Right atrium auricular region (tissue), 2 donors: ENCODE measurements at regions not wholly inside any gene's neighbourhood (a gene's known extent, or its start where the extent isn't known, plus 50 kb on each side); places are given as distances from the start of the nearest gene placed in this dataset.

Experiments
- DNase-seq: peaks from one replicate; pipeline ENCODE4 v3.0.0-alpha.2; 2019; ENCODE audit warnings: low spot score
- H3K27ac ChIP-seq, 2 donors: fragments of 200-600 bp; sonication (generic); 1 replicate in 1 of 2; 2 replicates in 1 of 2; pipeline ENCODE4 v1.5.1; 2016 to 2019
- H3K27me3 ChIP-seq, 2 donors: fragments of 200-600 bp; sonication (generic); one replicate each; pipeline versions ENCODE4 v1.5.1 to v1.6.0; 2017 to 2019
- H3K36me3 ChIP-seq: fragments of 200-600 bp; sonication (generic); one replicate; pipeline ENCODE4 v1.5.1; 2016
- H3K4me1 ChIP-seq, 2 donors: fragments of 200-600 bp; sonication (generic); one replicate each; pipeline versions ENCODE4 v1.5.1 to v1.6.0; 2017 to 2019
- H3K4me3 ChIP-seq, 2 donors: fragments of 200-600 bp; sonication (generic); 1 replicate in 1 of 2; 2 replicates in 1 of 2; pipeline ENCODE4 v1.5.1; 2017 to 2019; ENCODE audit warnings: mild to moderate bottlenecking in 1 of 2, moderate library complexity in 1 of 2
- H3K9me3 ChIP-seq, 2 donors: fragments of 200-600 bp; sonication (generic); one replicate each; pipeline ENCODE4 v1.5.1; 2019
- CTCF ChIP-seq, 2 donors: fragments of 200-600 bp; sonication (generic); IDR thresholded peaks; one replicate each; pipeline ENCODE4 v1.5.1; 2019; ENCODE audit warnings: antibody characterized with exemption in 2 of 2

DNA sequence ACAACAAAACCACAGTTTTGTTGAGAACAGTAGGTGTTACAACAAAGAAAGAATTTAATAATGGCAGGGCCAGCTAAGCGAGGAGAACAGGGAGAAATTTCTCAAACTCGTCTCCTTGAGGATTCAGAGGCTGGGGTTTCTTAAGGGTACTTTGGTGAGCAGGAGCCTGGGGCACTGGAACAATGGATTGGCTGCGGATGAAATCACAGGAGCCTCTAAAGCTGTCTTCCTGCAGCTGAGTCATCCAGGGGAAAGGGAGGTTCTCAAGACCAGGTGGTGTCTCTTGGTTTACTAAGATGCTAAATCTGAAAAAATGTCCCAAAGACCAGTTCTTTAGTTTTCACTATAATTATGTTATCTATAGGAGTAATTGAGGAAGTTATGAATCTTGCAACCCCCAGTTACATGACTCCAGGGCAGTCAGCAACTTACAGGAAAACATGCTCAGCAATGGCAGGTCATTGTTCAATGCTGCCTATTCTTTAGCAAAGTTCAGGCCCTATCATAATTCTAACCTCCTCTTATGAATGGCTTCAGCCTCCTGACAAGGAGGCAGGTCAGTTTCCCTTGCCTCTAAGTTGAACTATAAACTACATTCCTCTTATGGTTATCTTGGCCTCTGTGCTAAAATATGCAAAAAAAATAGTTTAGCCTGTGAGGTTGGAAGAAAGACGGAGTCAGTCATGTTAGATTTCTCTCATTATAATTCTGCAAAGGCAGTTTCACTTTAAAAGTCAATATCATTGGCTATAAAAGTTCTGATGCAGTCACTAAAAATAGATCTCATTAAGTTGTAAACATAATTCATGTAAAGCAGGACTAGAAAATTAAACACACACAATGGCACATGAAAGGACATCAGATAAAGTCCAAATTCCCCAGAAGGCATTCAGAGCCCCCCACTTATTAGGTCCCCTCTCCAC lies 63.3 kb upstream of the CKS2 start:
- Histone ChIP-seq H3K4me3 (no peak overlapping the region), H3K36me3 (no peaks in the 10 kb centered on the region), H3K4me1 (no peaks in the 10 kb centered on the region), H3K9me3 (no peaks in the 10 kb centered on the region), H3K27ac (no peak overlapping the region), H3K27me3 (no peaks in the 10 kb centered on the region)
- TF ChIP-seq CTCF (IDR thresholded peaks at IDR 0.05) = no peak
- no peak for DNase-seq

GRCh38 chr9:89249001-89249400 lies 62.0 kb upstream of the CKS2 start:
- H3K4me1 ChIP-seq = no peaks in the 10 kb centered on the region
- no peak overlapping the region for H3K4me3 ChIP-seq
- H3K9me3 ChIP-seq = no peaks in the 10 kb centered on the region
- H3K27me3 ChIP-seq = no peaks in the 10 kb centered on the region
- no peak overlapping the region for H3K27ac ChIP-seq
- H3K36me3 ChIP-seq = no peaks in the 10 kb centered on the region
- no peak for DNase-seq
- no peak for TF ChIP-seq CTCF (IDR thresholded peaks at IDR 0.05)

DNA sequence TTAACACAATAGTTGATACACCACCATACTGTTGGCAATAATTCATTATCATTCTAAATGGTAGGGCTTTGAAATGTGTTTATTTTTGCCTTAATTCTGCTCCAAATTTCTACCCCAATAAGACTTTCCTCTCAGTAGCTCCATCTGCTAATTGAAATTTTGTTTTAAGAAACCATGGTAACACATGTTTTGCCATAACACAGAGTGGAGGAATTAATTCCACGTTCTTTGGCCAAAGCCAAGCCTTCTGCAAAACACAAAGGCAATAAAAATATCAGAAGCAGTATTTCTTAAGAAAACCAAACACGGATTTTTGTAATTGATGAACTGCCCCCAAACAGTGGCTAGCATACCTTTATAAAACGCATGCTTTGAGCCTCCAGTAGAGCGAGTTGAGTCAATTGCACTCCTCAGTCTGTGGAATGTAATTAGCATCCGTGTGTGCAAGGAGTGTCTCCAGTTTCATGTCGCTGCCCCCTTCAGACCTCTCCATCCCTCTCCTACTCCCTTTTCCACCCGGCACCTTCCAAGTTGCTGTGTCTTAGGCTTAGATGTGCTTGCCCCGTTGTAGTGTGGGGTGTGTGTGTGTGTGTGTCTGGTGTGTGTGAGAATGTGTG lies 58.2 kb upstream of the CKS2 start:
- H3K27me3 ChIP-seq = no peaks in the 10 kb centered on the region
- H3K4me1 ChIP-seq = no peaks in the 10 kb centered on the region
- no peak for TF ChIP-seq CTCF (IDR thresholded peaks at IDR 0.05)
- no peak for DNase-seq
- no peaks in the 10 kb centered on the region for H3K9me3 ChIP-seq
- no peak overlapping the region for H3K4me3 ChIP-seq
- no peaks in the 10 kb centered on the region for H3K36me3 ChIP-seq
- no peak overlapping the region for H3K27ac ChIP-seq

DNA sequence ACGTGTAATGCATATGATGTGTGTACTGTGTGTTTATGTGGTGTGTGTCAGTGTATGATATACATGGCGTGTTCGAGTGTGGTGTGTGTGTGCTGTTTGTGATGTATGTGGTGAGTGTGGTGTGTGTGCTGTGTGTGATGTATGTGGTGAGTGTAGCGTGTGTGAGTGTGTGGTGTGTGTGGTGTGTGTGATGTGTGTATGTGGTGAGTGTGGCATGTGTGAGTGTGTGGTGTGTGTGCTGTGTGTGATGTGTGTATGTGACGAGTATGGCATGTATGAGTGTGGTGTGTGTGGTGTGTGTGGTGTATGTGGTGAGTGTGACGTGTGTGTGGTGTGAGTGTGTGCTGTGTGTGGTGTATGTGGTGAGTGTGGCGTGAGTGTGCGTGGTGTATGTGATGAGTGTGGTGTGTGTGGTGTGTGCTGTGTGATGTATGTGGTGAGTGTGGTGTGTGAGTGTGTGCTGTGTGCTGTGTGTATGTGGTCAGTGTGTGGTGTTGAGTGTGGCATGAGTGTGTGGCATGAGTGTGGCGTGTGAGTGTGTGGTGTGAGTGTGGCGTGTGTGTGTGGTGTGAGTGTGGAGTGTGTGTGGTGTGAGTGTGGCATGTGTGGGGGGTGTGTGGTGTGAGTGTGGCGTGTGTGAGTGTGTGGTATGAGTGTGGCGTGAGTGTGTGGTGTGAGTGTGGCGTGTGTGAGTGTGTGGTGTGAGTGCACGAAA lies 56.8 kb upstream of the CKS2 start:
- Histone ChIP-seq H3K4me3 (no peak overlapping the region), H3K27ac (no peak overlapping the region), H3K36me3 (no peaks in the 10 kb centered on the region), H3K4me1 (no peaks in the 10 kb centered on the region), H3K9me3 (no peaks in the 10 kb centered on the region), H3K27me3 (no peaks in the 10 kb centered on the region)
- DNase-seq = no peak
- no peak for TF ChIP-seq CTCF (IDR thresholded peaks at IDR 0.05)

DNA sequence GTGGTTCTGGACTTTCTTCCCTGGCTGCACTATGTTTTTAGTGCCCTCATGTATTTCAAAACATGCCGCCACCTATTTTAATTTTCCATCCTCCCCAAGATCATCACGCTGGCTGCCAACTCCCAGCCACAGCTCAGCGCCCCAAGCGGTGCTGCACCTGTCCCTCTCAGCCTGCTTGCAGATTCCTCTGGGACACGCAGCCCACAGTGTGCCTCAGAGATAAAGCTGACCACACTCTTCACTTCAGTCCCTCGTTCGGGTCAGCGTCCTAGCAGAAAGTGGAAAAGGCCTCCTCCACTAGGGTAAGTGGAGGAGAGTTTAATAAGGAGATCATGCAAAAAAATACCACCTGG lies 56.2 kb upstream of the CKS2 start:
- H3K4me3 ChIP-seq = no peak overlapping the region
- DNase-seq = no peak
- TF ChIP-seq CTCF (IDR thresholded peaks at IDR 0.05) = no peak
- H3K4me1 ChIP-seq = no peaks in the 10 kb centered on the region
- no peaks in the 10 kb centered on the region for H3K9me3 ChIP-seq
- no peaks in the 10 kb centered on the region for H3K36me3 ChIP-seq
- no peaks in the 10 kb centered on the region for H3K27me3 ChIP-seq
- no peak overlapping the region for H3K27ac ChIP-seq
